HEK293 (cell line): ENCODE measurements at regions not wholly inside any gene's neighbourhood (a gene's known extent, or its start where the extent isn't known, plus 50 kb on each side); places are given as distances from the start of the nearest gene placed in this dataset.

Experiments
- CTCF ChIA-PET: fragments of 350-600 bp; formaldehyde crosslinking; extraction: SDS; loops from one replicate; lab custom pipeline; 2021; ENCODE audit warnings: antibody characterized with exemption; lab: Yijun Ruan, JAX
- POLR2A ChIA-PET: fragments of 300-600 bp; formaldehyde crosslinking; extraction: SDS; loops from one replicate; lab custom pipeline; 2020; ENCODE audit warnings: antibody characterized with exemption, inconsistent platforms; lab: Yijun Ruan, JAX
- H3K27ac ChIP-seq: fragments of 200-500 bp; sonication (Bioruptor generic); 2 replicates; pipeline ENCODE4 v1.5.1; 2014; ENCODE audit warnings: low read depth, low read length, control low read depth, inconsistent platforms; ENCODE audit errors: extremely low read depth
- H3K36me3 ChIP-seq, 2 experiments: fragments of 200-500 bp in 1 of 2; sonication (Bioruptor generic) in 1 of 2; 1 replicate in 1 of 2; 2 replicates in 1 of 2; pipeline ENCODE4 v1.5.1; 2014 to 2017; ENCODE audit warnings: inconsistent platforms in 2 of 2, low read length in 2 of 2; ENCODE audit not compliant: control insufficient read depth in 2 of 2, insufficient read depth in 1 of 2
- H3K4me1 ChIP-seq: fragments of 200-500 bp; sonication (Bioruptor generic); 2 replicates; pipeline ENCODE4 v1.5.1; 2014; ENCODE audit warnings: mild to moderate bottlenecking, low read length, inconsistent platforms; ENCODE audit not compliant: control insufficient read depth, insufficient read depth
- H3K4me3 ChIP-seq: 2 replicates; pipeline ENCODE4 v1.5.1; 2011; ENCODE audit warnings: low read depth, mild to moderate bottlenecking, control low read depth, low read length, moderate library complexity
- H3K9me3 ChIP-seq: fragments of 200-500 bp; sonication (Bioruptor generic); 2 replicates; pipeline ENCODE4 v1.5.1; 2014; ENCODE audit warnings: low read depth, low read length, inconsistent platforms; ENCODE audit not compliant: control insufficient read depth, insufficient read depth
- GLIS2 ChIP-seq: fragments of 450-650 bp; formaldehyde crosslinking; IDR thresholded peaks from 2 replicates; pipeline ENCODE4 v1.5.1; 2016; ENCODE audit warnings: missing biosample characterization, missing genetic modification characterization
- KLF9 ChIP-seq: fragments of 450-650 bp; formaldehyde crosslinking; IDR thresholded peaks from 2 replicates; pipeline ENCODE4 v1.5.1; 2016; ENCODE audit warnings: missing biosample characterization, missing genetic modification characterization, low read depth
- OVOL3 ChIP-seq: fragments of 450-650 bp; formaldehyde crosslinking; IDR thresholded peaks from 2 replicates; pipeline ENCODE4 v1.5.1; 2016; ENCODE audit warnings: missing biosample characterization, missing genetic modification characterization
- PBX3 ChIP-seq: sonication (generic); formaldehyde crosslinking; IDR thresholded peaks from 2 replicates; pipeline ENCODE4 v1.8.1; 2022; ENCODE audit warnings: mild to moderate bottlenecking, moderate library complexity, missing genetic modification reagents
- REPIN1 ChIP-seq: fragments of 450-650 bp; formaldehyde crosslinking; IDR thresholded peaks from 2 replicates; pipeline ENCODE4 v1.5.1; 2017; ENCODE audit warnings: missing biosample characterization, missing genetic modification characterization, low read depth
- SCRT2 ChIP-seq: fragments of 450-650 bp; formaldehyde crosslinking; IDR thresholded peaks from 2 replicates; pipeline ENCODE4 v1.5.1; 2016; ENCODE audit warnings: missing biosample characterization, missing genetic modification characterization
- SP2 ChIP-seq: fragments of 450-650 bp; formaldehyde crosslinking; IDR thresholded peaks from 2 replicates; pipeline ENCODE4 v1.5.1; 2016; ENCODE audit warnings: missing biosample characterization, missing genetic modification characterization
- ZBTB8A ChIP-seq: fragments of 450-650 bp; formaldehyde crosslinking; IDR thresholded peaks from 2 replicates; pipeline ENCODE4 v1.5.1; 2016; ENCODE audit warnings: missing biosample characterization, missing genetic modification characterization
- ZFP41 ChIP-seq: fragments of 450-650 bp; formaldehyde crosslinking; IDR thresholded peaks from 2 replicates; pipeline ENCODE4 v1.5.1; 2016; ENCODE audit warnings: missing biosample characterization, missing genetic modification characterization, borderline replicate concordance
- ZIC2 ChIP-seq: fragments of 450-650 bp; formaldehyde crosslinking; IDR thresholded peaks from 2 replicates; pipeline ENCODE4 v1.5.1; 2016; ENCODE audit warnings: missing biosample characterization, missing genetic modification characterization
- ZNF114 ChIP-seq: fragments of 450-650 bp; formaldehyde crosslinking; IDR thresholded peaks from 2 replicates; pipeline ENCODE4 v1.5.0; 2017; ENCODE audit warnings: missing biosample characterization, missing genetic modification characterization
- ZNF148 ChIP-seq: fragments of 450-650 bp; formaldehyde crosslinking; IDR thresholded peaks from 2 replicates; pipeline ENCODE4 v1.5.0; 2017; ENCODE audit warnings: missing biosample characterization, missing genetic modification characterization, borderline replicate concordance
- ZNF157 ChIP-seq: fragments of 450-650 bp; formaldehyde crosslinking; IDR thresholded peaks from 2 replicates; pipeline ENCODE4 v1.5.1; 2016; ENCODE audit warnings: missing biosample characterization, missing genetic modification characterization
- ZNF16 ChIP-seq: fragments of 450-650 bp; formaldehyde crosslinking; IDR thresholded peaks from 2 replicates; pipeline ENCODE4 v1.5.1; 2016; ENCODE audit warnings: low read depth, missing biosample characterization, missing genetic modification characterization
- ZNF2 ChIP-seq: fragments of 450-650 bp; formaldehyde crosslinking; IDR thresholded peaks from 2 replicates; pipeline ENCODE4 v1.5.1; 2016; ENCODE audit warnings: missing biosample characterization, missing genetic modification characterization
- ZNF202 ChIP-seq: fragments of 450-650 bp; formaldehyde crosslinking; IDR thresholded peaks from 2 replicates; pipeline ENCODE4 v1.5.1; 2016; ENCODE audit warnings: missing biosample characterization, missing genetic modification characterization, borderline replicate concordance
- ZNF302 ChIP-seq: fragments of 450-650 bp; formaldehyde crosslinking; IDR thresholded peaks from 2 replicates; pipeline ENCODE4 v1.5.1; 2016; ENCODE audit warnings: missing biosample characterization, missing genetic modification characterization, low read depth
- ZNF311 ChIP-seq: fragments of 450-650 bp; formaldehyde crosslinking; IDR thresholded peaks from 2 replicates; pipeline ENCODE4 v1.5.1; 2017; ENCODE audit warnings: missing biosample characterization, missing genetic modification characterization, borderline replicate concordance
- ZNF362 ChIP-seq: fragments of 450-650 bp; formaldehyde crosslinking; IDR thresholded peaks from 2 replicates; pipeline ENCODE4 v1.5.1; 2016; ENCODE audit warnings: missing biosample characterization, missing genetic modification characterization
- ZNF473 ChIP-seq: fragments of 450-650 bp; formaldehyde crosslinking; IDR thresholded peaks from 2 replicates; pipeline ENCODE4 v1.5.1; 2017; ENCODE audit warnings: missing biosample characterization, missing genetic modification characterization
- ZNF501 ChIP-seq: fragments of 450-650 bp; formaldehyde crosslinking; IDR thresholded peaks from 2 replicates; pipeline ENCODE4 v1.5.1; 2016; ENCODE audit warnings: missing biosample characterization, missing genetic modification characterization
- ZNF518A ChIP-seq: fragments of 450-650 bp; formaldehyde crosslinking; conservative IDR thresholded peaks from 2 replicates; pipeline ENCODE4 v1.5.1; 2016; ENCODE audit warnings: low read depth, missing biosample characterization, missing genetic modification characterization
- ZNF530 ChIP-seq: fragments of 450-650 bp; formaldehyde crosslinking; IDR thresholded peaks from 2 replicates; pipeline ENCODE4 v1.5.1; 2016; ENCODE audit warnings: low read depth, missing biosample characterization, missing genetic modification characterization
- ZNF596 ChIP-seq: fragments of 450-650 bp; IDR thresholded peaks from 2 replicates; pipeline ENCODE4 v1.5.0; 2018; ENCODE audit warnings: missing biosample characterization, mild to moderate bottlenecking, missing genetic modification characterization, moderate library complexity
- ZNF623 ChIP-seq: fragments of 450-650 bp; formaldehyde crosslinking; IDR thresholded peaks from 2 replicates; pipeline ENCODE4 v1.5.1; 2016; ENCODE audit warnings: missing biosample characterization, missing genetic modification characterization
- ZNF658 ChIP-seq: fragments of 450-650 bp; formaldehyde crosslinking; IDR thresholded peaks from 2 replicates; pipeline ENCODE4; 2016; ENCODE audit warnings: missing biosample characterization, missing genetic modification characterization
- ZNF701 ChIP-seq: fragments of 450-650 bp; formaldehyde crosslinking; IDR thresholded peaks from 2 replicates; pipeline ENCODE4 v1.5.1; 2016; ENCODE audit warnings: missing biosample characterization, missing genetic modification characterization
- ZNF791 ChIP-seq: fragments of 450-650 bp; formaldehyde crosslinking; IDR thresholded peaks from 2 replicates; pipeline ENCODE4 v1.5.1; 2016; ENCODE audit warnings: missing biosample characterization, missing genetic modification characterization

- no peak for TF ChIP-seq ZBTB8A
- TF ChIP-seq ZNF791 (tag by site-specific recombination), result no peak
Observed at GRCh38 chr4:17258106-17258505, 253.8 kb downstream of the QDPR start (continued).

- H3K4me1 ChIP-seq, result no peaks in the 10 kb centered on the region
- no peak for TF ChIP-seq ZNF302 (tag by site-specific recombination)
- no peak for TF ChIP-seq ZNF16
- no peak for TF ChIP-seq ZNF311 (tag by site-specific recombination)
- no peak for TF ChIP-seq REPIN1 (tag by site-specific recombination)
- no peak for TF ChIP-seq OVOL3 (tag by site-specific recombination)
- no peak for TF ChIP-seq KLF9 (tag by site-specific recombination)
- no peak for TF ChIP-seq SP2
- TF ChIP-seq ZNF623 (tag by site-specific recombination), result no peak
- TF ChIP-seq ZNF658, result no peak
- no peak for TF ChIP-seq ZNF501
- no peak for TF ChIP-seq PBX3 (CRISPR knock-in tag)
- no peak for TF ChIP-seq ZNF530 (tag by site-specific recombination)
- no peak for TF ChIP-seq ZNF518A (tag by site-specific recombination)
- no peak for TF ChIP-seq SCRT2 (tag by site-specific recombination)
- no peak for TF ChIP-seq ZNF473 (tag by site-specific recombination)
- no peaks in the 10 kb centered on the region for H3K36me3 ChIP-seq
- no peaks in the 10 kb centered on the region for H3K9me3 ChIP-seq
- H3K4me3 ChIP-seq, result no peak overlapping the region
- ChIA-PET POLR2A (no interaction called here), CTCF (interaction anchor here (0.7 kb wide), 1 partner anchor 12 kb away, joined by 3 read pairs; no protein-coding TSS in a partner anchor)
- H3K27ac ChIP-seq, result no peak overlapping the region
Observed at GRCh38 chr4:17252131-17252530, 259.8 kb downstream of the QDPR start.

- CTCF ChIA-PET, result no interaction called here
- H3K27ac ChIP-seq, result no peak overlapping the region
- H3K36me3 ChIP-seq, result no peaks in the 10 kb centered on the region
- POLR2A ChIA-PET, result no interaction called here
- H3K4me3 ChIP-seq, result no peak overlapping the region
- no peaks in the 10 kb centered on the region for H3K4me1 ChIP-seq
- H3K9me3 ChIP-seq, result no peaks in the 10 kb centered on the region
- TF ChIP-seq ZNF157 (no peak), ZFP41 (tag by site-specific recombination) (no peak), ZNF202 (no peak), ZNF2 (tag by site-specific recombination) (no peak), ZNF362 (tag by site-specific recombination) (no peak), ZIC2 (tag by site-specific recombination) (no peak), GLIS2 (tag by site-specific recombination) (no peak), ZNF114 (tag by site-specific recombination) (no peak), ZNF148 (no peak), ZNF701 (tag by site-specific recombination) (no peak), ZNF596 (tag by site-specific recombination) (no peak)
Observed at GRCh38 chr4:17251101-17251500, 260.8 kb downstream of the QDPR start.
